Pancreas (tissue), 10 donors: ENCODE measurements at regions not wholly inside any gene's neighbourhood (a gene's known extent, or its start where the extent isn't known, plus 50 kb on each side); places are given as distances from the start of the nearest gene placed in this dataset.

Experiments used
- ATAC-seq, 4 donors: fragments of 200-7000 bp; cut with Tn5 transposase; one replicate each; pipeline versions ENCODE4 v1.8.0 to v1.9.1; 2020; ENCODE audit warnings: mild to moderate bottlenecking in 4 of 4, moderate library complexity in 4 of 4
- DNase-seq, 6 donors: peaks; one replicate each; pipeline ENCODE4 v3.0.0-alpha.2; 2020
- FAIRE-seq: peaks from 2 replicates; lab custom pipeline; 2012; peaks lifted over from hg19 to GRCh38; lab: Jason Lieb, UNC
- H3K27ac ChIP-seq, 4 donors: fragments of 200-600 bp; sonication (generic); 1 replicate in 3 of 4; 2 replicates in 1 of 4; pipeline versions ENCODE4 v1.5.0 to v1.8.0; 2020
- H3K27me3 ChIP-seq, 4 donors: fragments of 200-600 bp; one replicate each; pipeline ENCODE4 v1.8.0; 2021
- H3K36me3 ChIP-seq, 3 donors: fragments of 200-600 bp; sonication (generic) in 1 of 3; one replicate each; pipeline versions ENCODE4 v1.5.0 to v1.8.0; 2020 to 2021
- H3K4me1 ChIP-seq, 3 donors: fragments of 200-600 bp; one replicate each; pipeline ENCODE4 v1.8.0; 2021
- H3K4me3 ChIP-seq, 4 donors: fragments of 200-600 bp; sonication (generic) in 2 of 4; one replicate each; pipeline versions ENCODE4 v1.5.0 to v1.8.0; 2020 to 2021
- H3K9me3 ChIP-seq, 4 donors: fragments of 200-600 bp; one replicate each; pipeline ENCODE4 v1.8.0; 2021
- CTCF ChIP-seq, 4 donors: fragments of 200-600 bp; sonication (generic) in 3 of 4; IDR thresholded peaks; one replicate each; pipeline versions ENCODE4 v1.5.0 to v1.8.0; 2021; ENCODE audit warnings: antibody characterized with exemption in 4 of 4
- WGBS, 2 donors: extraction: QIAGEN DNeasy Blood & Tissue Kit; methylation state at CpG; one replicate each; pipeline ENCODE4 v1.1.7; 2013; 5-methylcytosine and 5-hydroxymethylcytosine counted together
- intact Hi-C, 3 donors: fragments of 100-400 bp; cut with DNase I; formaldehyde crosslinking; loops; one replicate each; pipeline versions ENCODE4 v1.11.1 to v1.14.2; 2022
- donor health status: healthy with polysubstance abuse.
- donor health status: DM: no; HTN: no; CAD: no; lungs with moderate emphysema.
- donor health status: DM: no; HTN: no; CAD: no.
- donor health status: control.
- donor health status: control.
- donor health status: Bipolar disorder and iron deficiency.
- donor health status: DM: yes; HTN: yes; CAD: no.
- donor health status: DM: no; HTN: no; CAD: no.
- donor health status: DM: no; HTN: no; CAD: no.
- donor health status: DM: yes; HTN: yes; CAD: no.

GRCh38 chr6:131450861-131451260 lies 122.2 kb upstream of the ARG1 start:
- Histone ChIP-seq H3K9me3 (no peaks in the 10 kb centered on the region), H3K27ac (no peak overlapping the region), H3K4me3 (no peak overlapping the region), H3K27me3 (no peaks in the 10 kb centered on the region), H3K4me1 (no peaks in the 10 kb centered on the region), H3K36me3 (no peaks in the 10 kb centered on the region)
- intact Hi-C loops = no loop called here
- DNase-seq = no peak
- no peak for ATAC-seq
- FAIRE-seq = no peak
- 74 to 80% methylated on average over 4 of the region's 4 CpGs for WGBS, 2 donors
- TF ChIP-seq CTCF (IDR thresholded peaks at IDR 0.05) = no peak

GRCh38 chr6:131451321-131452144 lies 121.5 kb upstream of the ARG1 start:
- WGBS, 2 donors = 79 to 83% methylated on average over 4 of the region's 4 CpGs
- no peaks in the 10 kb centered on the region for H3K4me1 ChIP-seq
- TF ChIP-seq CTCF (IDR thresholded peaks at IDR 0.05) = no peak

GRCh38 chr6:131453803-131454202 lies 119.2 kb upstream of the ARG1 start:
- H3K27me3 ChIP-seq = no peaks in the 10 kb centered on the region
- ATAC-seq = no peak
- FAIRE-seq = no peak
- H3K4me1 ChIP-seq = no peaks in the 10 kb centered on the region
- TF ChIP-seq CTCF (IDR thresholded peaks at IDR 0.05) = no peak
- WGBS, 2 donors = 47 to 49% methylated on average over 2 of the region's 2 CpGs
- DNase-seq = no peak
- no peak overlapping the region for H3K4me3 ChIP-seq
- no peaks in the 10 kb centered on the region for H3K36me3 ChIP-seq
- H3K27ac ChIP-seq = no peak overlapping the region
- H3K9me3 ChIP-seq = no peaks in the 10 kb centered on the region
- intact Hi-C loops = no loop called here

More at GRCh38 chr6:131451321-131452144, 121.5 kb upstream of the ARG1 start:
- no peak overlapping the region for H3K27ac ChIP-seq
- no peaks in the 10 kb centered on the region for H3K27me3 ChIP-seq
- ATAC-seq = no peak
- FAIRE-seq = no peak
- no peak for DNase-seq
- intact Hi-C loops = no loop called here
- H3K36me3 ChIP-seq = no peaks in the 10 kb centered on the region
- no peaks in the 10 kb centered on the region for H3K9me3 ChIP-seq
- H3K4me3 ChIP-seq = no peak overlapping the region

- H3K27ac ChIP-seq = no peak overlapping the region
- 60 to 67% methylated on average over 5 of the region's 5 CpGs for WGBS, 2 donors
- no peaks in the 10 kb centered on the region for H3K36me3 ChIP-seq
- intact Hi-C loops = no loop called here
- no peaks in the 10 kb centered on the region for H3K27me3 ChIP-seq
- DNase-seq (no peak), ATAC-seq (no peak), FAIRE-seq (no peak)
- no peak overlapping the region for H3K4me3 ChIP-seq
- no peaks in the 10 kb centered on the region for H3K9me3 ChIP-seq
- TF ChIP-seq CTCF (IDR thresholded peaks at IDR 0.05) = no peak
- H3K4me1 ChIP-seq = peaks cover 0 to 5% (median 5%) of the 10 kb centered on the region in 3 donors
These were observed 116.5 kb upstream of the ARG1 start for GRCh38 chr6:131456565-131456964.

- Histone ChIP-seq H3K9me3 (no peaks in the 10 kb centered on the region), H3K27ac (no peak overlapping the region), H3K36me3 (no peaks in the 10 kb centered on the region), H3K4me3 (no peak overlapping the region), H3K27me3 (no peaks in the 10 kb centered on the region), H3K4me1 (peaks cover 0 to 5% (median 5%) of the 10 kb centered on the region in 3 donors)
- intact Hi-C loops = no loop called here
- ATAC-seq (no peak), DNase-seq (no peak), FAIRE-seq (no peak)
- TF ChIP-seq CTCF (IDR thresholded peaks at IDR 0.05) = no peak
These were observed 114.0 kb upstream of the ARG1 start for GRCh38 chr6:131459005-131459404.
